GM19035 (cell line): ENCODE measurements at regions not wholly inside any gene's neighbourhood (a gene's known extent, or its start where the extent isn't known, plus 50 kb on each side); places are given as distances from the start of the nearest gene placed in this dataset.
A peak's percentile ranks its signal among the peaks of the same experiment; 100 is the strongest.
"Not testable (repeated sequence)": the region's sequence is repeated elsewhere in the genome, so short reads cannot be mapped to it uniquely, and the experiment has no call there.

Experiments used
- ATAC-seq: cut with Tn5 transposase; IDR thresholded peaks from one replicate; pipeline ENCODE4 v1.9.1; 2021; ENCODE audit not compliant: unreplicated experiment

- ATAC-seq, result no peak
Observed at GRCh38 chr2:207321514-207321913, 155.8 kb upstream of the KLF7 start.

DNA sequence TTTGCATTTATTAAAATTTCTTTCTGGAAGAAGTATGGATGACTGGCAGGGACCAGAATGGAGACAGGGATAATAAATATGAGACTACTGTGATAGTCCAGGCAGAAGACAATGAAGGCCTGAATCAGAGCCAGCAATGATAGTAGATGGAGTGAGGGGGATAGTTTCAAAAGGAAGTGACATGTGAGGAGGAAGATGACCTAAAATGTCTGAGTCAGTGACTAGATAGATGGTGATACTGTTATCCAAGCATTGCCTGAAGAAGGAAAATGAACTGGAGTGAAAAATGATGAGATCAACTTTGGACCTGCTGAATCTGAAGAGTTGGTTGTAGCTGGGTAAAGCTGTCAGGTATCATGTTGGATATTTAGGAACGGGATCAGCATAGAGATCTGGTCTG, 158.3 kb upstream of the KLF7 start:
- ATAC-seq, result no peak

DNA sequence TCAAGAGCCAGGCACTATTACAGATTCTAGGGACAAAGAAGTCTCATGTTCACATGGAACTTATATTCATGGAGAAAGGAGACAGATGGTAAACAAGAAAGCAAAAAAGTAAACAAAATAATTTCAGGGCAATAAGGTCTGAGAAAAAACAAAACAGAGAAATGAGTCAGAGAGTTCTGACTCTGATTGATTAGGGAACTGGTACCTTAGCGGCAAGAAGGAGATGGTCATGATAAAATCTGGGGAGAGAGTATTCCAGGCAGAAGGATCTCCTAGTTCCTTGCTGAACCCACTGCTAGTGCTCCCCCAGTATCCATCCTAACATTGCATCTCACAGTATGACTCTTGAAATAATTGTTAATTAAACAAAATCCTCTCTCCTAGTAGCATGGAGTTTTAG, 161.8 kb upstream of the KLF7 start:
- no peak for ATAC-seq

GRCh38 chr2:207328944-207329386, 163.2 kb upstream of the KLF7 start:
- ATAC-seq, result peak; percentile 36

DNA sequence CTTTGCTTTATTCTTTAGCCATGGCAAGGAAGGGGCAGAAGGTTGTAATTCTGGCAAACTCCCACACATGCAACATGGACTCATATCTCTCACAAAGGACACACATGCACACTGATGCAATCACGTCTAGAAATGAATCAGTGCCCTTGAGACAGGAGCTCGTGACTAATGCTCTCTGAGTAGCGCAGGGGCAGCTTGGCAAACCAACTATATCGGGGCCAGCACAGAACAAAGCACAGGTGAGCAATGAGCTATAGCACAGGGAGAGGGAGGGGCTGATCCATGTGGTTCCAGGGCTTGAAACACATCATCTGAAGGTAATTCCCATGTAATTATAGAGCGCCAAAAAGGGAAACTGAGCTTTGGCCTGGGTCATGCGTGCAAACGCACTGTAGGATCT, 165.2 kb upstream of the KLF7 start:
- peak; percentile 51 for ATAC-seq

DNA sequence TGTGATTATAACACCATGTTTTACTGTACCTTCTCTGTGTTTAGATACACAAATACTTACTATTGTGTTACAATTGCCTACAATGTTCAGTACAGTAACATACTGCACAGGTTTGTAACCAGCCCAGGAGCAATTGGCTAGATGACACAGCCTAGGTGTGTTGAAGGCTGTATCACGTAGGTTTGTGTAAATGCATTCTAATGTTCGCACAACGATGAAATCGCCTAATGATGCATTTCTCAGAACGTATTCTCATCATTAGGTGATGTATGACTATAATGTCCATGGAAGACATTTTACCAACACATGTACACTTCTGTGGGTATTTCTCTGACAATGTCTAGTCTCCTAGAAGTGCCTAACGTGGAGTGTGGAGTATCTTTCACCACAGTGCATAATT, 165.9 kb upstream of the KLF7 start:
- ATAC-seq, result no peak

GRCh38 chr2:207332480-207333212, 166.9 kb upstream of the KLF7 start:
- ATAC-seq, result peak; percentile 31

GRCh38 chr2:207333599-207334300, 168.0 kb upstream of the KLF7 start:
- no peak for ATAC-seq

DNA sequence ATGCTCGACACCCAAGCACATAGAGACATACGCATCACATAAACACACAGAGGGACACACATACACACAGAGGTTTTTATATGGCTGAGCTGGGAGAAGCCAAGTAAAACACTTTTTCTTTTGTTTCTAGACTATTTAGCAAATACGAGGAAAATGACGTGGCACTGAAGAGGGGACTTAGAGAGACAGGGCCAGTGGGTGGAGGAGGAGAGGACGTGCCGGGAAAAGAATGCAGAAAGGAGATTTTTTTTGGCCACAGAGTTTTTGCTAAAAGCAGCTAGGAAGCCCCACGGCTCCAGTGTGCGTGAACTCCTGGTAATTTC, 168.5 kb upstream of the KLF7 start:
- ATAC-seq, result peak; percentile 9

DNA sequence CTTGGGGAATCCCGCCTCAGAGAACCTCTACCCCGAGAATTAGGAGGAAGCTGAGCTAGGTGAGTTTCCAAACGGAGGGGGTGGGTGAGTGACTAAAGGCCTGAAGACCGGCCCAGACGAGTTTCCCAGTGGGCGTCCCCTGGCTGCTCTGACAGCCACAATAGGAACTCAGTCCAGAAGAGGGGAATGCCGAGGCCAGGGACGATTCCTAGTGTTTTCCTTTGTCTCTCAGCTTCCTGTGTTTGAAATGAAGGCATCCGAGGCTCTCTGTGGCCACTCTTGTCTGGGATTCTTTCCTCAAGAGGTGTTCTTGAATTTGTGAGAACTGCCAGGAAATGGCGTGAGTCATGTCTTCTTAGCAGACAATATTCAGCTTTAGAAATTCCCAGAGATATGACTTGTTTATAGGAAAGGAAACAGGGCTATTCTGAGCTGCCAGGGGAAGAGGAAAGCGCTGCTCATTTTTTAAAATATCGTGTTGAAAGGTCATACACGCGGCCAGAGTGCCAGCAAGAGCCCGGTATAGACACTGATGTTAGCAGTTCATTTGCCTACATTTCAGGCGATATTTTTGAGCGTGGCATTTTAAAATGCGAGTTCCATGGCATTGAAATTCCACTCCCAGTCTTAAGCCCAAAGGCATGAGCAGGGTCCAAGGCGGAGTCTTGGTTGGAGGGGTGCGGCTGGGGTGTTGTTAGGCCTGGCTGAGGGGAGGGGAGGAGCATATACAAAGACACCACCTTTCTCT, 169.1 kb upstream of the KLF7 start:
- peak; percentile 27 for ATAC-seq

GRCh38 chr2:207337234-207338219, 171.8 kb upstream of the KLF7 start:
- ATAC-seq, result peak; percentile 37

DNA sequence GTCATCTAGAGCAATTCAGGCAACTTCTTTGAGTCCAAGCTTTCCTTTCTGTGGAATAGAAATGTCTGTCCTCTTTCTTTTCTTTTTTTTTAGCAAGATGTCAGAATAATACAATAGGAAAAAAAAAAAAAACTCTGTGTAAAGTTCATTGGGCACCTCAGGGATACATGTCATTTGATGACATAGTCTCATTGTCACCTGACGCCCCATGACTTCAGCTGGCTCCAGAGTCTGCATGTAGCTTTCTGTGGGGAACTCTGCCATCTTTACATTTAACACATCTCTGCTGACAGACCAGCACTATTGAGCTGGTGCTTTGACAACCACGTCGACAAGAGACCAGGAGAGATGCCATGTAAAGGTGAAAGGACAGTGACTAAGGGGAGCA, 172.5 kb upstream of the KLF7 start:
- ATAC-seq, result no peak

DNA sequence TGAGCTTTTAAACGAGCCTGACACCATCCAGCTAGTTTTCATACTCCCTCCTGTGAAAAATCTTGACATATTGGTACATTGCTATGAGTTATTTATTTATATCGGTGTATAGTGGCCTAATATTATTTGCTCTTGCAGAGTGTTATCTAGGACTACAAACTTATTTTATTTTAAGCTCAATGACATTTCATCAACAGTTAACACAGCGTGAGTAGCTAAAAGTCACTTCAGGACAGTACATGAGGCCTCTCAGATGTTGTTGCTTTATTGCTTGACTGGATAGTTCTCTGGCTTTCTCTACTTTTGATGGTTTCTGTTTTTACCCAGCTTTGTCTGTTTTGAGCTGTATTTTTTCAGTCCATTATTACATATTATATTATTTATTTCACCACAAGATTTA, 172.9 kb upstream of the KLF7 start:
- no peak for ATAC-seq

- ATAC-seq, result no peak
Observed at GRCh38 chr2:207341112-207341750, 175.5 kb upstream of the KLF7 start.

- ATAC-seq, result no peak
Observed at GRCh38 chr2:207341804-207342203, 176.1 kb upstream of the KLF7 start.

DNA sequence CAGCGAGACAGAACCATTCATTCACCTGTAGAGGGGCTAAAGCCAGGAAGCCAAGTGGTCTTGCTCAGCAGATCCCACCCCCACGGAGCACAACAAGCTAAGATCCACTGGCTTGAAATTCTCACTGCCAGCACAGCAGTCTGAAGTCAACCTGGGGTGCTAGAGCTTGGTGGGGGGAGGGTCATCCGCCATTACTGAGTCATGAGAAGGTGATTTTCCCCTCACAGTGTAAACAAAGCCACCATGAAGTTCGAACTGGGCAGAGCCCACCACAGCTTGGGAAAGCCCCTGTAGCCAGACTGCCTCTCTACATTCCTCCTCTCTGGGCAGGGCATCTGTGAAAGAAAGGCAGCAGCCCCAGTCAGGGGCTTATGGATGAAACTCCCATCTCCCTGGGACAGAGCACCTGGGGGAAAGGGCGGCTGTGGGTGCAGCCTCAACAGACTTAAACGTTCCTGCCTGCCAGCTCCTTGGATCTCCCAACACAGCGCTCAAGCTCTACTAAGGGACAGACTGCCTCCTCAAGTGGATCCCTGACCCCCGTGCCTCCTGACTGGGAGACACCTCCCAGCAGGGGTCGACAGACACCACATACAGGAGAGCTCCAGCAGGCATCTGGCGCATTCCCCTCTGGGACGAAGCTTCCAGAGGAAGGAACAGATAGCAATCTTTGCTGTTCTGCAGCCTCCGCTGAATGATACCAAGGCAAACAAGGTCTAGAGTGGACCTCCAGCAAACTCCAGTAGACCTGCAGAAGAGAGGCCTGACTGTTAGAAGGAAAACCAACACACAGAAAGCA, 179.0 kb upstream of the KLF7 start:
- ATAC-seq, result not testable (repeated sequence)

- no peak for ATAC-seq
Observed at GRCh38 chr2:207351171-207351570, 178.6 kb upstream of the CREB1 start.

GRCh38 chr2:207352978-207353671, 176.6 kb upstream of the CREB1 start:
- ATAC-seq, result peak; percentile 74

DNA sequence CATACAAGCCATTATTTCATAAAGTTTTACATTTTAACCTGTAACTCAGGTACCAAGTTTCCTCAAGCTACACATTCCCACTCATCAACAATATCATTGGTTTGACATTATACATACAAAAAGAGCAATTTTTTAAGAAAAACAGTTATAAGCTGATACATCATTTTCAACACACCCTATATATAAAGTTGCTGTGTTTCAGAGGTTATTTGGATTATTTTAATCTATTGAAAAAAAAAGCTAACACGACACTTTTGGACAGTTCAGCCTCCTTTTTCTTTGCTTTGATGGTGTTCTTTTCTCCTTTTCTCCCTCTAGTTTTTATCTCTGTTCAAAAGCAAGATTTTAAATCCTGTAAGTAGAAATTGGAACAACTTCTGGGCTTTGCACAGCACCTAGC, 175.9 kb upstream of the CREB1 start:
- no peak for ATAC-seq
